K562 (cell line): ENCODE measurements at regions not wholly inside any gene's neighbourhood (a gene's known extent, or its start where the extent isn't known, plus 50 kb on each side); places are given as distances from the start of the nearest gene placed in this dataset.

ENCODE experiments used
- ATAC-seq: fragments of 200-7000 bp; cut with Tn5 transposase; 3 replicates; pipeline ENCODE4 v1.9.1; 2020; ENCODE audit warnings: moderate library complexity
- BruUV-seq: library from RNA; stranded (reverse); fragments of 400-500 nt; replicated peaks from 2 replicates; lab custom pipeline; 2021; lab: Mats Ljungman, UMichigan
- CTCF ChIA-PET: fragments of 300-600 bp; formaldehyde crosslinking; extraction: SDS; loops from one replicate; lab custom pipeline; 2021; ENCODE audit warnings: low intra/inter-chr PET ratio; lab: Yijun Ruan, JAX
- POLR2A ChIA-PET: fragments of 300-600, 350-650 bp; sonication (Branson Sonifier 250); formaldehyde crosslinking; extraction: SDS; loops from one replicate; lab custom pipeline; 2021; ENCODE audit warnings: antibody characterized with exemption, inconsistent platforms; lab: Yijun Ruan, JAX
- DNase-seq, 4 experiments: peaks; one replicate each; pipeline versions ENCODE4 v3.0.0 to v3.0.0-alpha.2; 2011 to 2018; ENCODE audit warnings: low spot score in 3 of 4, mixed read lengths in 3 of 4; ENCODE audit errors: extremely low read depth in 1 of 4
- FAIRE-seq: peaks from 2 replicates; lab custom pipeline; 2011; peaks lifted over from hg19 to GRCh38; lab: Jason Lieb, UNC
- H2AFZ ChIP-seq: 2 replicates; pipeline ENCODE4 v1.6.0; 2011; ENCODE audit warnings: low read depth, low read length, control low read depth, inconsistent platforms
- H3K27ac ChIP-seq: fragments of 200-600 bp; 3 replicates; pipeline ENCODE4 v1.8.0; 2011; ENCODE audit warnings: low read depth, mild to moderate bottlenecking, control low read depth, inconsistent platforms, low read length, moderate library complexity, mixed read lengths; ENCODE audit errors: extremely low read depth
- H3K27me3 ChIP-seq, 2 experiments: fragments of 300-600 bp in 1 of 2; 2 replicates in 1 of 2; 3 replicates in 1 of 2; pipeline versions ENCODE4 v1.6.0 to v1.8.0; 2011; ENCODE audit warnings: inconsistent platforms in 2 of 2, low read length in 2 of 2, mild to moderate bottlenecking in 1 of 2, mixed read lengths in 1 of 2, moderate library complexity in 1 of 2; ENCODE audit not compliant: control insufficient read depth in 2 of 2, insufficient read depth in 2 of 2
- H3K36me3 ChIP-seq: fragments of 300-600 bp; 3 replicates; pipeline ENCODE4 v1.8.0; 2011; ENCODE audit warnings: mild to moderate bottlenecking, low read length, inconsistent platforms; ENCODE audit not compliant: control insufficient read depth, insufficient read depth
- H3K4me1 ChIP-seq, 2 experiments: fragments of 200-600 bp in 1 of 2; replicated peaks in 1 of 2; 2 replicates in 1 of 2; 3 replicates in 1 of 2; pipeline versions ENCODE4 v1.5.1 to v1.8.0; 2011; ENCODE audit warnings: inconsistent platforms in 2 of 2, low read length in 2 of 2, mild to moderate bottlenecking in 1 of 2, mixed read lengths in 1 of 2, moderate library complexity in 1 of 2; ENCODE audit not compliant: control insufficient read depth in 2 of 2, insufficient read depth in 2 of 2
- H3K4me2 ChIP-seq: 2 replicates; pipeline ENCODE4 v1.6.1; 2011; ENCODE audit warnings: low read length, control low read depth, inconsistent platforms, mixed read lengths; ENCODE audit not compliant: insufficient read depth
- H3K4me3 ChIP-seq: fragments of 200-600 bp; sonication (generic), shearing (Covaris generic); 2 replicates; pipeline ENCODE4 v1.5.1; 2016; ENCODE audit warnings: control low read depth, inconsistent platforms
- H3K79me2 ChIP-seq: fragments of 200-600 bp; 3 replicates; pipeline ENCODE4 v1.8.0; 2011; ENCODE audit warnings: low read length, inconsistent platforms; ENCODE audit not compliant: control insufficient read depth, insufficient read depth
- H3K9ac ChIP-seq, 2 experiments: 2 replicates each; pipeline versions ENCODE4 v1.6.0 to v1.6.1; 2011; ENCODE audit warnings: low read depth in 2 of 2, low read length in 2 of 2, control low read depth in 1 of 2, inconsistent platforms in 1 of 2, mild to moderate bottlenecking in 1 of 2, mixed read lengths in 1 of 2; ENCODE audit not compliant: insufficient read depth in 1 of 2
- H3K9me1 ChIP-seq: one replicate; pipeline ENCODE4 v1.6.0; 2011; ENCODE audit warnings: inconsistent platforms, mild to moderate bottlenecking, low read length, moderate library complexity; ENCODE audit not compliant: control insufficient read depth, insufficient read depth
- H3K9me3 ChIP-seq: replicated peaks from 2 replicates; pipeline ENCODE4 v1.5.1; 2011; ENCODE audit warnings: low read depth, low read length, inconsistent platforms; ENCODE audit not compliant: control insufficient read depth, insufficient read depth
- H4K20me1 ChIP-seq: replicated peaks from 2 replicates; pipeline ENCODE4 v1.6.1; 2011; ENCODE audit warnings: low read length, inconsistent platforms, mixed read lengths; ENCODE audit not compliant: control insufficient read depth, insufficient read depth
- ARID2 ChIP-seq: fragments of 450-650 bp; IDR thresholded peaks from 2 replicates; pipeline ENCODE4 v1.6.1; 2017; ENCODE audit warnings: antibody characterized with exemption, mild to moderate bottlenecking
- HNRNPUL1 ChIP-seq: fragments of 200-400 bp; formaldehyde crosslinking; IDR thresholded peaks from 2 replicates; pipeline ENCODE4 v1.6.1; 2017; ENCODE audit warnings: low read length
- KDM1A ChIP-seq, 2 experiments: fragments of 450-650 bp; IDR thresholded peaks; 2 replicates each; pipeline ENCODE4 v1.6.1; 2016; ENCODE audit warnings: mild to moderate bottlenecking in 2 of 2
- NELFE ChIP-seq: IDR thresholded peaks from 2 replicates; pipeline ENCODE4 v1.6.1; 2011; ENCODE audit warnings: mild to moderate bottlenecking; ENCODE audit not compliant: insufficient read depth, insufficient read length
- NR3C1 ChIP-seq: sonication (generic); formaldehyde crosslinking; IDR thresholded peaks from 2 replicates; pipeline ENCODE4 v1.8.1; 2022; ENCODE audit warnings: missing genetic modification reagents
- POU5F1 ChIP-seq: fragments of 150-350 bp; IDR thresholded peaks from 2 replicates; pipeline ENCODE4 v1.6.1; 2014; ENCODE audit warnings: borderline replicate concordance, low read length, low read depth, mild to moderate bottlenecking; ENCODE audit not compliant: partially characterized antibody
- RAD51 ChIP-seq: fragments of 450-650 bp; IDR thresholded peaks from 2 replicates; pipeline ENCODE4 v1.7.1; 2016; ENCODE audit warnings: low read depth, mild to moderate bottlenecking, borderline replicate concordance
- STAT5A ChIP-seq: IDR thresholded peaks from 2 replicates; pipeline ENCODE4 v1.6.1; 2012; ENCODE audit warnings: low read length, inconsistent platforms, borderline replicate concordance
- TOE1 ChIP-seq, 2 experiments: fragments of 450-650 bp in 1 of 2; sonication (generic) in 1 of 2; formaldehyde crosslinking in 1 of 2; IDR thresholded peaks; 2 replicates each; pipeline versions ENCODE4 v1.7.1 to v1.8.0; 2016 to 2022; ENCODE audit warnings: borderline replicate concordance in 2 of 2, mild to moderate bottlenecking in 2 of 2, antibody characterized with exemption in 1 of 2, inconsistent platforms in 1 of 2, low read depth in 1 of 2, missing genetic modification reagents in 1 of 2, moderate library complexity in 1 of 2
- ZBTB7A ChIP-seq: IDR thresholded peaks from 2 replicates; pipeline ENCODE4 v1.6.1; 2011; ENCODE audit warnings: low read depth, mild to moderate bottlenecking, low read length, moderate library complexity, borderline replicate concordance; ENCODE audit not compliant: control insufficient read depth
- ZNF586 ChIP-seq: fragments of 450-650 bp; formaldehyde crosslinking; conservative IDR thresholded peaks from 2 replicates; pipeline ENCODE4 v1.4.0; 2020; ENCODE audit warnings: mild to moderate bottlenecking, moderate library complexity
- ZNF699 ChIP-seq: fragments of 250-450 bp; sonication (Bioruptor Pico); IDR thresholded peaks from 2 replicates; pipeline ENCODE4 v1.8.0; 2021; ENCODE audit warnings: mild to moderate bottlenecking, moderate library complexity; ENCODE audit not compliant: insufficient replicate concordance
- ZNF766 ChIP-seq: fragments of 200-800 bp; sonication (Bioruptor generic); conservative IDR thresholded peaks from 2 replicates; pipeline ENCODE4 v1.6.1; 2016; ENCODE audit warnings: missing genetic modification characterization, missing compliant biosample characterization
- WGBS: fragments of 100-300 bp; shearing (Covaris generic); methylation state at CpG from one replicate; pipeline ENCODE4 v1.1.6; 2016; ENCODE audit warnings: low coverage, mixed read lengths; ENCODE audit not compliant: insufficient coverage; ENCODE audit errors: missing lambda C conversion rate; 5-methylcytosine and 5-hydroxymethylcytosine counted together
- in situ Hi-C: fragments of 300-500 bp; cut with MboI; formaldehyde crosslinking; loops from 4 replicates; pipeline ENCODE4 v1.15.0; 2018; ENCODE audit warnings: inconsistent platforms, mixed read lengths
- intact Hi-C: fragments of 100-400 bp; cut with micrococcal nuclease; formaldehyde crosslinking; loops from 2 replicates; pipeline ENCODE4 v1.14.2; 2022
- TF ChIP-seq, protein P1 (sequence below): fragments of 250-450 bp; sonication (Bioruptor Pico); IDR thresholded peaks from 2 replicates; pipeline ENCODE4 v1.4.0; 2020; ENCODE audit warnings: mild to moderate bottlenecking
- TF ChIP-seq, protein P2 (sequence below): sonication (generic); formaldehyde crosslinking; IDR thresholded peaks from 2 replicates; pipeline ENCODE4 v1.8.0; 2022; ENCODE audit warnings: mild to moderate bottlenecking, missing genetic modification reagents

DNA sequence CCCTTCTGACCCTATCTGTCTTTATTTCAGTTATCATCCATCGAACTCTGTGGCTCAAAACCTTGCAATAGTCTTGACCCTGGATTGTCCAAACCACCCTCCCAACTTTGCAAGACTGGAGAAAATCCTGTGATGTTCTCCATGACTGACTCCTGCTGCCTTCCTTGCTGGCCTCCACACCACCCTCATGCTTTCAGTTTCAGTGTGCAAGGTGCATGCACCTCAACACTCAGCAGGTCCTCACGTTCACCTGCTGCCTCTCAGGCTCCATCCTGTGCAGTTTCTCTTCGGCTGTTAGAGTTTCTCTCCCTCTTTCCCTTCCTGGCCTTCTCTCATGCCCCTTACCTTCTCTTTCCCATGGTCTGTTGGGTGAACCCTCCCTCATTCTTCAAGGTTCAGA lies 59.4 kb upstream of the ASIC2 start:
- TF ChIP-seq STAT5A (no peak), ZNF586 (CRISPR knock-in tag) (no peak), ARID2 (no peak), POU5F1 (no peak), ZBTB7A (no peak), HNRNPUL1 (no peak), ZNF699 (CRISPR knock-in tag) (no peak), TOE1 (IDR thresholded peaks at IDR 0.05; ENCODE audit: borderline replicate concordance) (no peak), TOE1 (CRISPR knock-in tag; IDR thresholded peaks at IDR 0.05; ENCODE audit: borderline replicate concordance, low read depth) (no peak), KDM1A (IDR thresholded peaks at IDR 0.05) (no peak), NELFE (no peak), RAD51 (no peak), NR3C1 (CRISPR knock-in tag) (no peak), ZNF766 (CRISPR knock-in tag) (no peak)
- TF ChIP-seq, protein P1, sequence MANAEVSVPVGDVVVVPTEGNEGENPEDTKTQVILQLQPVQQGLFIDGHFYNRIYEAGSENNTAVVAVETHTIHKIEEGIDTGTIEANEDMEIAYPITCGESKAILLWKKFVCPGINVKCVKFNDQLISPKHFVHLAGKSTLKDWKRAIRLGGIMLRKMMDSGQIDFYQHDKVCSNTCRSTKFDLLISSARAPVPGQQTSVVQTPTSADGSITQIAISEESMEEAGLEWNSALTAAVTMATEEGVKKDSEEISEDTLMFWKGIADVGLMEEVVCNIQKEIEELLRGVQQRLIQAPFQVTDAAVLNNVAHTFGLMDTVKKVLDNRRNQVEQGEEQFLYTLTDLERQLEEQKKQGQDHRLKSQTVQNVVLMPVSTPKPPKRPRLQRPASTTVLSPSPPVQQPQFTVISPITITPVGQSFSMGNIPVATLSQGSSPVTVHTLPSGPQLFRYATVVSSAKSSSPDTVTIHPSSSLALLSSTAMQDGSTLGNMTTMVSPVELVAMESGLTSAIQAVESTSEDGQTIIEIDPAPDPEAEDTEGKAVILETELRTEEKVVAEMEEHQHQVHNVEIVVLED (CRISPR knock-in tag), result no peak
- TF ChIP-seq, protein P2, sequence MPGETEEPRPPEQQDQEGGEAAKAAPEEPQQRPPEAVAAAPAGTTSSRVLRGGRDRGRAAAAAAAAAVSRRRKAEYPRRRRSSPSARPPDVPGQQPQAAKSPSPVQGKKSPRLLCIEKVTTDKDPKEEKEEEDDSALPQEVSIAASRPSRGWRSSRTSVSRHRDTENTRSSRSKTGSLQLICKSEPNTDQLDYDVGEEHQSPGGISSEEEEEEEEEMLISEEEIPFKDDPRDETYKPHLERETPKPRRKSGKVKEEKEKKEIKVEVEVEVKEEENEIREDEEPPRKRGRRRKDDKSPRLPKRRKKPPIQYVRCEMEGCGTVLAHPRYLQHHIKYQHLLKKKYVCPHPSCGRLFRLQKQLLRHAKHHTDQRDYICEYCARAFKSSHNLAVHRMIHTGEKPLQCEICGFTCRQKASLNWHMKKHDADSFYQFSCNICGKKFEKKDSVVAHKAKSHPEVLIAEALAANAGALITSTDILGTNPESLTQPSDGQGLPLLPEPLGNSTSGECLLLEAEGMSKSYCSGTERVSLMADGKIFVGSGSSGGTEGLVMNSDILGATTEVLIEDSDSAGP (CRISPR knock-in tag), result no peak
- no peak overlapping the region for H2AFZ ChIP-seq
- H3K4me2 ChIP-seq, result no peak overlapping the region
- no peak overlapping the region for H3K9ac ChIP-seq
- H3K27me3 ChIP-seq, result peaks cover 0 to 10% of the 10 kb centered on the region in 2 experiments; a peak in 1 of 5 replicates
- no peaks in the 10 kb centered on the region for H3K9me3 ChIP-seq
- intact Hi-C loops, result no loop called here
- H3K4me3 ChIP-seq, result no peak overlapping the region
- 0 out of 2 replicates have a peak, but pooled peaks cover 4% of the 10 kb centered on the region for H4K20me1 ChIP-seq
- 0% methylated on average over 3 of the region's 3 CpGs for WGBS
- ChIA-PET CTCF (no interaction called here), POLR2A (interaction anchor here (0.8 kb wide), 1 partner anchor 123 kb away, joined by 3 read pairs; no protein-coding TSS in a partner anchor)
- H3K9me1 ChIP-seq, result no peaks in the 10 kb centered on the region
- H3K27ac ChIP-seq, result no peak overlapping the region
- FAIRE-seq, result no peak
- in situ Hi-C loops, result no loop called here
- ATAC-seq, result no peak
- H3K4me1 ChIP-seq, result no peaks in the 10 kb centered on the region
- no TSS peak for BruUV-seq
- no peaks in the 10 kb centered on the region for H3K79me2 ChIP-seq
- no peaks in the 10 kb centered on the region for H3K36me3 ChIP-seq
- no peak for DNase-seq
